ENCODE measurements at regions not wholly inside any gene's neighbourhood (a gene's known extent, or its start where the extent isn't known, plus 50 kb on each side); places are given as distances from the start of the nearest gene placed in this dataset.
"Not testable (repeated sequence)": the region's sequence is repeated elsewhere in the genome, so short reads cannot be mapped to it uniquely, and the experiment has no call there.

GRCh38 chr1:38670544-38671122 is 188.9 kb downstream of the RRAGC start:
- no peak for DNase-seq (ENCODE audit: low read depth, low spot score)

GRCh38 chr1:38667626-38668025 is 191.9 kb downstream of the RRAGC start:
- no peak for DNase-seq (ENCODE audit: low read depth, low spot score)

GRCh38 chr1:38662126-38662525 is 197.4 kb downstream of the RRAGC start:
- no peak for DNase-seq (ENCODE audit: low read depth, low spot score)

- DNase-seq (ENCODE audit: low read depth, low spot score): no peak
Measured at GRCh38 chr1:38658883-38659282, 200.7 kb downstream of the RRAGC start.

GRCh38 chr1:38657873-38658272 is 201.7 kb downstream of the RRAGC start:
- DNase-seq (ENCODE audit: low read depth, low spot score): no peak

- no peak for DNase-seq (ENCODE audit: low read depth, low spot score)
Measured at GRCh38 chr1:38657207-38657840, 202.2 kb downstream of the RRAGC start.

- DNase-seq (ENCODE audit: low read depth, low spot score): no peak
Measured at GRCh38 chr1:38656726-38657125, 202.8 kb downstream of the RRAGC start.

- no peak for DNase-seq (ENCODE audit: low read depth, low spot score)
Measured at GRCh38 chr1:38652217-38652616, 207.4 kb downstream of the RRAGC start.

GRCh38 chr1:38651669-38652068 is 207.9 kb downstream of the RRAGC start:
- no peak for DNase-seq (ENCODE audit: low read depth, low spot score)

GRCh38 chr1:38648417-38648816 is 211.2 kb downstream of the RRAGC start:
- no peak for DNase-seq (ENCODE audit: low read depth, low spot score)

- not testable (repeated sequence) for DNase-seq (ENCODE audit: low read depth, low spot score)
Measured at GRCh38 chr1:38647341-38647740, 212.2 kb downstream of the RRAGC start.

GRCh38 chr1:38644092-38644491 is 215.5 kb downstream of the RRAGC start:
- no peak for DNase-seq (ENCODE audit: low read depth, low spot score)

- DNase-seq (ENCODE audit: low read depth, low spot score): no peak
Measured at GRCh38 chr1:38641661-38642060, 217.9 kb downstream of the RRAGC start.

GRCh38 chr1:38640371-38640770 is 219.2 kb downstream of the RRAGC start:
- DNase-seq (ENCODE audit: low read depth, low spot score): no peak

- no peak for DNase-seq (ENCODE audit: low read depth, low spot score)
Measured at GRCh38 chr1:38628241-38628640, 231.3 kb downstream of the RRAGC start.

GRCh38 chr1:38625939-38626338 is 233.6 kb downstream of the RRAGC start:
- no peak for DNase-seq (ENCODE audit: low read depth, low spot score)

GRCh38 chr1:38624336-38625039 is 235.1 kb downstream of the RRAGC start:
- no peak for DNase-seq (ENCODE audit: low read depth, low spot score)

- DNase-seq (ENCODE audit: low read depth, low spot score): no peak
Measured at GRCh38 chr1:38623529-38623928, 236.0 kb downstream of the RRAGC start.

GRCh38 chr1:38622197-38622596 is 237.4 kb downstream of the RRAGC start:
- no peak for DNase-seq (ENCODE audit: low read depth, low spot score)

GRCh38 chr1:38616846-38617245 is 242.7 kb downstream of the RRAGC start:
- DNase-seq (ENCODE audit: low read depth, low spot score): no peak

- DNase-seq (ENCODE audit: low read depth, low spot score): no peak
Measured at GRCh38 chr1:38615680-38616079, 243.9 kb downstream of the RRAGC start.

- no peak for DNase-seq (ENCODE audit: low read depth, low spot score)
Measured at GRCh38 chr1:38614861-38615260, 244.7 kb downstream of the RRAGC start.

- no peak for DNase-seq (ENCODE audit: low read depth, low spot score)
Measured at GRCh38 chr1:38613996-38614395, 245.6 kb downstream of the RRAGC start.

Data from activated CD4-positive, CD25-positive, alpha-beta regulatory T cell treated with anti-CD3 and anti-CD28 coated beads, Interleukin-2, amount 50 U/mL, for 16 hours (primary cell).